CD14-positive monocyte (primary cell): ENCODE measurements at regions not wholly inside any gene's neighbourhood (a gene's known extent, or its start where the extent isn't known, plus 50 kb on each side); places are given as distances from the start of the nearest gene placed in this dataset.

Experiments
- DNase-seq, 3 donors: peaks; one replicate each; pipeline ENCODE4 v3.0.0-alpha.2; 2011 to 2022
- H2AFZ ChIP-seq: 2 replicates; pipeline ENCODE4 v1.6.0; 2012; ENCODE audit warnings: mild to moderate bottlenecking, low read depth, low read length, inconsistent platforms; ENCODE audit not compliant: insufficient read depth, poor library complexity, severe bottlenecking
- H3K27ac ChIP-seq, 2 donors: 1 replicate in 1 of 2; 2 replicates in 1 of 2; pipeline ENCODE4 v1.5.1; 2012 to 2013; ENCODE audit warnings: low read length in 2 of 2, control low read depth in 1 of 2, inconsistent platforms in 1 of 2, low read depth in 1 of 2, mild to moderate bottlenecking in 1 of 2
- H3K27me3 ChIP-seq, 2 donors: one replicate each; pipeline versions ENCODE4 v1.6.0 to v1.6.1; 2011 to 2013; ENCODE audit warnings: low read length in 2 of 2; ENCODE audit not compliant: control insufficient read depth in 2 of 2, insufficient read depth in 2 of 2
- H3K36me3 ChIP-seq, 2 donors: replicated peaks in 1 of 2; 1 replicate in 1 of 2; 2 replicates in 1 of 2; pipeline versions ENCODE4 v1.5.1 to v1.6.1; 2012 to 2013; ENCODE audit warnings: low read length in 2 of 2, control low read depth in 1 of 2, inconsistent platforms in 1 of 2, mild to moderate bottlenecking in 1 of 2; ENCODE audit not compliant: insufficient read depth in 2 of 2, control insufficient read depth in 1 of 2
- H3K4me1 ChIP-seq, 2 donors: 1 replicate in 1 of 2; 2 replicates in 1 of 2; pipeline versions ENCODE4 v1.5.1 to v1.6.1; 2012 to 2013; ENCODE audit warnings: low read length in 2 of 2, control low read depth in 1 of 2, inconsistent platforms in 1 of 2, mild to moderate bottlenecking in 1 of 2, moderate library complexity in 1 of 2; ENCODE audit not compliant: insufficient read depth in 2 of 2, control insufficient read depth in 1 of 2
- H3K4me2 ChIP-seq: replicated peaks from 2 replicates; pipeline ENCODE3; 2012; ENCODE audit warnings: low read length, moderate library complexity, mild to moderate bottlenecking; ENCODE audit not compliant: poor library complexity, severe bottlenecking; ENCODE audit errors: extremely low read depth
- H3K4me3 ChIP-seq, 3 experiments: fragments of 200-600 bp in 1 of 3; sonication (generic) in 1 of 3; replicated peaks in 1 of 3; 1 replicate in 2 of 3; 2 replicates in 1 of 3; pipeline ENCODE4 v1.5.1; 2011 to 2013; ENCODE audit warnings: low read length in 3 of 3, mild to moderate bottlenecking in 3 of 3, control low read depth in 2 of 3, low read depth in 2 of 3, inconsistent platforms in 1 of 3, moderate library complexity in 1 of 3
- H3K79me2 ChIP-seq: 2 replicates; pipeline ENCODE4 v1.6.0; 2012; ENCODE audit warnings: mild to moderate bottlenecking, control low read depth, inconsistent platforms, low read length, moderate library complexity; ENCODE audit not compliant: insufficient read depth
- H3K9ac ChIP-seq: 2 replicates; pipeline ENCODE4 v1.6.0; 2017; ENCODE audit warnings: low read length, mild to moderate bottlenecking; ENCODE audit not compliant: insufficient read depth, poor library complexity, severe bottlenecking
- H3K9me3 ChIP-seq, 2 donors: replicated peaks in 1 of 2; 1 replicate in 1 of 2; 2 replicates in 1 of 2; pipeline versions ENCODE4 v1.5.1 to v1.6.1; 2012 to 2013; ENCODE audit warnings: low read length in 2 of 2, control low read depth in 1 of 2; ENCODE audit not compliant: control insufficient read depth in 1 of 2, insufficient read depth in 1 of 2
- H4K20me1 ChIP-seq: 2 replicates; pipeline ENCODE4 v1.6.0; 2012; ENCODE audit warnings: mild to moderate bottlenecking, low read length, control low read depth, moderate library complexity; ENCODE audit not compliant: insufficient read depth
- H3K27ac Mint-ChIP-seq, 7 donors: one replicate each; pipeline ENCODE4 v1.8.0; 2020; ENCODE audit warnings: mild to moderate bottlenecking in 7 of 7, mixed read lengths in 7 of 7, moderate library complexity in 6 of 7, inconsistent platforms in 2 of 7
- H3K27me3 Mint-ChIP-seq, 3 donors: one replicate each; pipeline ENCODE4 v1.8.0; 2021 to 2022; ENCODE audit warnings: low read depth in 3 of 3, mild to moderate bottlenecking in 3 of 3, mixed read lengths in 3 of 3, moderate library complexity in 3 of 3, inconsistent platforms in 1 of 3
- H3K36me3 Mint-ChIP-seq, 2 donors: one replicate each; pipeline ENCODE4 v1.8.0; 2020; ENCODE audit warnings: mixed read lengths in 2 of 2, inconsistent platforms in 1 of 2, mild to moderate bottlenecking in 1 of 2
- H3K4me1 Mint-ChIP-seq: one replicate; pipeline ENCODE4 v1.8.0; 2020; ENCODE audit warnings: mild to moderate bottlenecking, mixed read lengths
- H3K4me3 Mint-ChIP-seq, 2 donors: one replicate each; pipeline ENCODE4 v1.8.0; 2020; ENCODE audit warnings: mild to moderate bottlenecking in 2 of 2, mixed read lengths in 2 of 2, moderate library complexity in 1 of 2
- H3K9me3 Mint-ChIP-seq, 7 donors: one replicate each; pipeline ENCODE4 v1.8.0; 2020 to 2022; ENCODE audit warnings: mixed read lengths in 7 of 7, mild to moderate bottlenecking in 6 of 7, moderate library complexity in 6 of 7, inconsistent platforms in 2 of 7
- CTCF ChIP-seq: fragments of 200-600 bp; IDR thresholded peaks from one replicate; pipeline ENCODE4 v1.8.0; 2022; ENCODE audit warnings: antibody characterized with exemption, mild to moderate bottlenecking
- WGBS: methylation state at CpG from one replicate; pipeline ENCODE4 v1.1.5; 2013; ENCODE audit warnings: missing lambda C conversion rate; ENCODE audit not compliant: insufficient coverage; 5-methylcytosine and 5-hydroxymethylcytosine counted together
- intact Hi-C, 2 donors: fragments of 100-400 bp; cut with micrococcal nuclease; formaldehyde crosslinking; loops; one replicate each; pipeline versions ENCODE4 v1.15.0 to v1.15.1; 2023

- Histone ChIP-seq H3K36me3 (no peaks in the 10 kb centered on the region), H4K20me1 (no peaks in the 10 kb centered on the region), H3K27ac (no peak overlapping the region), H2AFZ (no peak overlapping the region), H3K9me3 (no peaks in the 10 kb centered on the region), H3K79me2 (no peaks in the 10 kb centered on the region), H3K4me3 (no peak overlapping the region), H3K4me1 (no peaks in the 10 kb centered on the region), H3K27me3 (no peaks in the 10 kb centered on the region), H3K4me2 (no peak overlapping the region), H3K9ac (no peak overlapping the region)
- Mint-ChIP-seq H3K36me3 (no peaks in the 10 kb centered on the region), H3K4me3 (no peak overlapping the region), H3K27me3 (no peaks in the 10 kb centered on the region), H3K9me3 (peaks cover 0 to 1% (median 0%) of the 10 kb centered on the region in 7 donors), H3K27ac (no peak overlapping the region), H3K4me1 (no peaks in the 10 kb centered on the region)
- intact Hi-C loops, result no loop called here
- no peak for TF ChIP-seq CTCF
- DNase-seq, result no peak
Observed at GRCh38 chr6:74853991-74854390, 351.9 kb downstream of the COL12A1 start.

GRCh38 chr6:74851596-74851995, 354.3 kb downstream of the COL12A1 start:
- no peak overlapping the region for H2AFZ ChIP-seq
- no peak overlapping the region for H3K9ac ChIP-seq
- no peak for DNase-seq
- no peaks in the 10 kb centered on the region for H3K79me2 ChIP-seq
- WGBS, result no CpG with 5 or more reads among the region's 2 CpGs
- H3K36me3 Mint-ChIP-seq, result no peaks in the 10 kb centered on the region
- H3K36me3 ChIP-seq, result no peaks in the 10 kb centered on the region
- H3K4me3 Mint-ChIP-seq, result no peak overlapping the region
- H4K20me1 ChIP-seq, result no peaks in the 10 kb centered on the region
- H3K4me2 ChIP-seq, result no peak overlapping the region
- H3K4me1 ChIP-seq, result no peaks in the 10 kb centered on the region
- H3K27me3 ChIP-seq, result no peaks in the 10 kb centered on the region
- no peak overlapping the region for H3K4me3 ChIP-seq
- intact Hi-C loops, result no loop called here
- no peaks in the 10 kb centered on the region for H3K9me3 ChIP-seq
- no peak for TF ChIP-seq CTCF
- H3K9me3 Mint-ChIP-seq, result peaks cover 0 to 2% (median 0%) of the 10 kb centered on the region in 7 donors
- no peak overlapping the region for H3K27ac Mint-ChIP-seq
- H3K27ac ChIP-seq, result no peak overlapping the region
- H3K27me3 Mint-ChIP-seq, result no peaks in the 10 kb centered on the region
- H3K4me1 Mint-ChIP-seq, result no peaks in the 10 kb centered on the region
